ENCODE measurements at regions not wholly inside any gene's neighbourhood (a gene's known extent, or its start where the extent isn't known, plus 50 kb on each side); places are given as distances from the start of the nearest gene placed in this dataset.
"Not testable (repeated sequence)": the region's sequence is repeated elsewhere in the genome, so short reads cannot be mapped to it uniquely, and the experiment has no call there.

- not testable (repeated sequence) for TF ChIP-seq CTCF, POLR2A (IDR thresholded peaks at IDR 0.05)
Measured at GRCh38 chrX:3872226-3872879, 158.9 kb upstream of the PRKX start.
